ENCODE measurements at regions not wholly inside any gene's neighbourhood (a gene's known extent, or its start where the extent isn't known, plus 50 kb on each side); places are given as distances from the start of the nearest gene placed in this dataset.

DNA sequence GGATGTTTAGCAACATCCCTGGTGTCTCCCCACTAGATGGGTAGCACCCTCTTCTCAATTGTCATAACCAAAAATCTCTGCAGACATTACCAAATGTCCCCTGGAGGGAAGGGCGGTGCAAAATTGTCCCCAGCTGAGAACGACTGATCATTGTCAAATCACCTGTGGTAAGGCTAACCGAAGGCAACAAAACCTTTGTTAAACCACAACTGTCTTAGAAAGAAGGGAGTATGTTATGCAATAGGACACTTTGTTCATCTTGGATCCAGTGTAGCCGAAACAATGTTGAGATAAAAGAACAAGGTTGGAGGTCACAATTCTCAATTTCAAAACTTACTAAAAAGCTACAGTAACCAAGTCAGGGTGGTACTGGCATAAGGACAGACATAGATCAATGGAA, 50.3 kb upstream of the ST3GAL5 start:
- Histone ChIP-seq H3K9me3 (no peaks in the 10 kb centered on the region), H3K36me3 (no peaks in the 10 kb centered on the region), H3K27me3 (no peaks in the 10 kb centered on the region), H3K4me1 (peaks cover 18% of the 10 kb centered on the region), H3K4me3 (no peak overlapping the region), H3K27ac (no peak overlapping the region)
- 73% methylated on average over 4 of the region's 4 CpGs for WGBS
- TF ChIP-seq POLR2A (IDR thresholded peaks at IDR 0.05): no peak
- TF ChIP-seq, protein P1, sequence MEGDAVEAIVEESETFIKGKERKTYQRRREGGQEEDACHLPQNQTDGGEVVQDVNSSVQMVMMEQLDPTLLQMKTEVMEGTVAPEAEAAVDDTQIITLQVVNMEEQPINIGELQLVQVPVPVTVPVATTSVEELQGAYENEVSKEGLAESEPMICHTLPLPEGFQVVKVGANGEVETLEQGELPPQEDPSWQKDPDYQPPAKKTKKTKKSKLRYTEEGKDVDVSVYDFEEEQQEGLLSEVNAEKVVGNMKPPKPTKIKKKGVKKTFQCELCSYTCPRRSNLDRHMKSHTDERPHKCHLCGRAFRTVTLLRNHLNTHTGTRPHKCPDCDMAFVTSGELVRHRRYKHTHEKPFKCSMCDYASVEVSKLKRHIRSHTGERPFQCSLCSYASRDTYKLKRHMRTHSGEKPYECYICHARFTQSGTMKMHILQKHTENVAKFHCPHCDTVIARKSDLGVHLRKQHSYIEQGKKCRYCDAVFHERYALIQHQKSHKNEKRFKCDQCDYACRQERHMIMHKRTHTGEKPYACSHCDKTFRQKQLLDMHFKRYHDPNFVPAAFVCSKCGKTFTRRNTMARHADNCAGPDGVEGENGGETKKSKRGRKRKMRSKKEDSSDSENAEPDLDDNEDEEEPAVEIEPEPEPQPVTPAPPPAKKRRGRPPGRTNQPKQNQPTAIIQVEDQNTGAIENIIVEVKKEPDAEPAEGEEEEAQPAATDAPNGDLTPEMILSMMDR (IDR thresholded peaks at IDR 0.05): no peak
- no peak for TF ChIP-seq POLR2AphosphoS5 (IDR thresholded peaks at IDR 0.05)
- TF ChIP-seq EP300 (IDR thresholded peaks at IDR 0.05): no peak
- no peak for DNase-seq (ENCODE audit: low spot score in 2 of 2)

All from suprapubic skin (tissue), 4 donors.